ENCODE measurements at regions not wholly inside any gene's neighbourhood (a gene's known extent, or its start where the extent isn't known, plus 50 kb on each side); places are given as distances from the start of the nearest gene placed in this dataset.
"Not testable (repeated sequence)": the region's sequence is repeated elsewhere in the genome, so short reads cannot be mapped to it uniquely, and the experiment has no call there.

- DNase-seq = no peak
Measured at GRCh38 chr2:7835151-7835550, 846.7 kb upstream of the ID2 start.

DNA sequence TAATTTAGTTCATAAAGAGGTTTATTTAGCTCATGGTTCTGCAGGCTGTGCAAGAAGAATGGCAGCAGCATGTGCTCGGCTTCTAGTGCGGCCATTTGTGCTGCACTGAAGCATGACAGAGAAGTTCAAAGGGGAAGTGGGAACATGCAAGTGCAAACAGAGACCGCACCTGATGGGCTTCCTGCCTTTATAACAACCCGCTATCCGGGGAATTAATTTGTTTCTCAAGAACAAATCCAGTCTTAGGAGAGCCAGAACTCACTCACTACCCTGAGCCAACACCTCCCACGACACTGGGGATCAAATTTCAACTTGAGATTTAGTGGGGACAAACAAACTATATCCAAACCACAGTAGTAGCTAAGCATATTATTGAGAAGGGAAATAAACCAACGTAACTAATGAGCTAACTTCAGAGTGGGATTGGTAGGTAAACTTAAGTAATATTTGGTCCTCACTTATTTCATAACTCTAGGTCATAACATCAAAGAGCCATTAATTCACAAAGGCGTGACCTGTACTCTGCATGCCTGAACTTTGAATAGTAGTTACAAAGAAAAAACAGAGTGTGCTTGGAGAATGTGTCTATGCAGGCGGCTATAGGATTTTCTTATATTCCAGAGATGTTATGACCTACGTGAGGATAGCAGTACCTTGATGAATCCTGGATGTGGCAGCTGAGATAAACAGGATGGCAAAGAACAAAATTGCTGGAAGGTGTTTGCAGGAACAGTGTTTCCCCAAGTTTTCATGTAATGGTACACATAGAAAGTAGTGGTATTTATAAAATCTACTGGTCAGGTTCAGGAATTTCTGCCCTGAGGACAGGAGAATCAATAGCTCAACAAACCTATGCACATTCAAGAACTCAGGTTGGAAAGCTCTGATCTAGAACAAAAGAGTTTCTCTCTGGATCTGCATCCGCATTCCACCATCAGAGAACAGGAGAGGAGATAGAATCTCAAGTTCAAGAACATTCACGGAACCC, 845.9 kb upstream of the ID2 start:
- peak; percentile 72 for DNase-seq

GRCh38 chr2:7837237-7837760, 844.6 kb upstream of the ID2 start:
- no peak for DNase-seq

DNA sequence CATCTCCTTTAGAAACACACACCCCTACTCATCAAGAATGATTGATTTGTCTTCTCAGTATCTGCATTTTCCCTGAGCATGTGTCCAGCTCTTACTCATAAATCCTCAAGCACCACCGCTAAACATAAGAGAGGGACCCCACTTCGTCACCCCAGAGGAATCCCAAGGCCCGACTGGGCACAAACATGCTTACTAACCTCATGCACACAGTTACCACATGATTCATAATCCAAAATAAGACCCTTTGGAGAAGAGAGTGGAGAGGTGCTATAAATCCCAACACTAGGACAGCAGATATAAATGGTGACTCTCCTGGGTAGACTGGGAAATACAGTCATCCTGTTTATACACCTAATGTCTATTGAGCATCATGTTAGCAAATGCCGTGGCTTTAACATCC, 843.2 kb upstream of the ID2 start:
- no peak for DNase-seq

DNA sequence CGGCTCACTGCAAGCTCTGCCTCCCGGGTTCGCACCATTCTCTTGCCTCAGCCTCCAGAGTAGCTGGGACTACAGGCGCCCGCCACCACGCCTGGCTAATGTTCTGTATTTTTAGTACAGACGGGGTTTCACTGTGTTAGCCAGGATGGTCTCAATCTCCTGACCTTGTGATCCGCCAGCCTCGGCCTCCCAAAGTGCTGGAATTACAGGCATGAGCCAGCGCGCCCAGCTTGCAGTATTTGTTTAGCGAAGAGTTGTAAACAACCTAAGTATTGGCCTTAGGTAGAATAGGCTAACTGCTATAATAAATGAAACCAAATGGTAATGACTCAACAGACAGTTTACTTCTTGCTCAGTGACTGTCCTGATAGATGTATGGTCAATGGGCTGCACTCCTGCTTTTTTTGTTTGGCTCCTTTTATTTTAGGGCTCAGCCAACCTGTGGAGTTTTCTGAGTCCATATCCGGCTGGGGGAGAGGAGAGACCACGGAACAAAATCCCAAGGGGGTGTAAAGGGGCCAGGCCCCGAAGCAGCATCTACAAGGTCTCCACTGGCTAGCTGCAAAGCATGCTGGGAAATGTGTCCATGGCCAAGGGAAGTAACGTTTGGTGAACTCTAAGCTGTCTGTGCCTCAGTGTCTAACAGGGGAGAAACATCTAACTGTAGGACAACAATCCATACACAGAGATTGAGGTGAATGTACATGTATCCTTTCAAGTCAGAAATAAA, 841.0 kb upstream of the ID2 start:
- DNase-seq = no peak

DNA sequence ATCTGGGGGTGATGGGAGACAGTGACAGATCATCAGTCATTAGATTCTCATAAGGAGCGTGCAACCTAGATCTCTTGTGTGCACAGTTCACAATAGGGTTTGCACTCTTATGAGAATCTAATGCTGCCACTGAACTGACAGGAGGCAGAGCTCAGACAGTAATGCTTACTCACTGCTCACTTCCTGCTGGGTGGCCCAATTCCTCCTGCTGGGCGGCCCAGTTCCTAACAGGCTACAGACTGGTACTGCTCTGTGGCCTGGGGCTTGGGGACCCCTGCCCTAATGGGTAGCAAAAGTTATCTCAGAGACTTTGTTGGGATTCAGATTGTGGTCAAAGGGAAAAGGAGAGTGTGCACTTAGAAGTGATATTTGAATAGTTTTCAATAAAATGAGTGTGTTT, 840.1 kb upstream of the ID2 start:
- no peak for DNase-seq

DNA sequence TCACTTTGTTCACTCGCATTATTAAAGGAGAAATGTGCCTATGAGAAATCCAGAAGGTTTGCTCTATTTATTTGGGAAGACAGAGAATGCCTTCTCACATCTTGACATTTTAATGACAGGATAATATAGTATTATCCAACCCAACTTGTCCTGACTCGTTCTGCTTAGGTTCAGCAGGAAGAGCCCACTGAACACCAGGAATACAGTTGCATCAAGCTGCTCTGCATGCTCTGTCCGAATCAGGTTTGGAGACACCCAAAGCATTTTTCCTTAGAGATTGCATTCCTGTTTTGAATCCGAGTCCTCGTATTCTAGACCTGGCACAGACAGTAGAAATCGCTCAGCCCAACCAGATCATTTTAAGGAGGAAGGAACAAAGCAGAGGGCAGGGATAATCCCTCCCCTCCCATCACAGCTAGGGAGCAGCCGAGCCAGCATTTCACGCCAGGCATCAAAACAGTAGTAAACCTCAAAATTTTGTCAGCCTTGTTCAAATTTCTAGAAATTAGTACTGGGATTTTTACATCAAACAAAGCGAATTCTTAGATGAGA, 837.4 kb upstream of the ID2 start:
- no peak for DNase-seq

- no peak for DNase-seq
Measured at GRCh38 chr2:7845332-7845731, 836.5 kb upstream of the ID2 start.

DNA sequence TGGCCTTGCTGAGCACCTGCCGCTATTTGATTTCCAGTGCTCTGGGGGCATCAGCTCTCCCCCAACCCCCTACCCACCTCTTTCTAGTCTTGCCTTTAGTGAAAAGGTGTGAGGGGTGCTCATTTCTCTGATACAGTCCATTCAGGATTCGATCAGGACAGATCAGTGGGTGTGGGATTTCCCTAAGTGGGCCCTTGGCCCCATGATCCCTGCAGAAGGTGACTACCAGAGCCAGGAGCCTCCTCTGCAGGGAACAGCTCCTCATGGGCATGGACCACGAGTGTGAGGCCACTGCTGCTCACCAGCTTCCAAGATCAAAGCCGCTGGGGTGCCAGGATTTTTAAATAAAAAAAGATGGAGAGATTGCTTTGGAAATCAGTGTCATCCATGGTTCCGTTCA, 835.2 kb upstream of the ID2 start:
- DNase-seq = no peak

DNA sequence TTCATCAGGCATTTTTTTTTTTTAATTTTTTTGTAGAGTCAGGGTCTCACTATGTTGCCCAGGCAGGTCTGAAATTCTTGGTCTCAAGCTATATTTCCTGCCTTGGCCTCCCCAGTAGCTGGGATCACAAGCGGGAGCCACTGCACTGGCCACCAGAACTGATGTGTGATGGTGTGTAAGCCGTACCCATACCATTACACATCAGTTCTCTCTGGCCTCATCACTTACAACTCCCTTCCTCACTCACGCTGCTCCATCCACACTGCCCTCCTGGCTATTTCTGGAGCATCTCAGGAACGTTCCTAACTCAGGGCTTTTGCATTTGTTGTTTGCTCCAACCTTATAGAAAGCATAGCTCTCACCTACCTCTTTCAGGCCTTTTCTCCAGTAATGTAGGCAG, 834.5 kb upstream of the ID2 start:
- DNase-seq = no peak

DNA sequence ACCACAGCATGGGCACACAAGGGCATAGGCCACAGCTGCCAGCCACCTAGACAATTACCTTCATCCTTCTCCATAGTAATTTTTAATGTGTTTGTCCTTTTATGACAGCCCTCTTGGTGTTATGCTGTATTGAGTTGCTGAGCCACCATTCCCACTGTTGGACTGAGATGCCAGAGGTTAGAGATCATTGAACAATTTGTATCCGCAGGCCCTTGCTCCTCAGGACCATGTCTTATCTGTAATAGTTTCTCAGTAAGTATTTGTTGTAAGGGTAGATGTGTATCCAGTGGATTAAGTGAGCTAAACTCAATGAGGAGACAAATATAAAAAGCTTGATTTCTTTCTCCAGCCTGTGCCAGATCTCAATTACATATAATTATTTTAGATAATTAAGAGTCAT, 832.8 kb upstream of the ID2 start:
- DNase-seq = no peak

GRCh38 chr2:7849531-7849930, 832.3 kb upstream of the ID2 start:
- DNase-seq = no peak

GRCh38 chr2:7852546-7852945, 829.3 kb upstream of the ID2 start:
- DNase-seq = no peak

GRCh38 chr2:7857904-7858303, 824.0 kb upstream of the ID2 start:
- peak; percentile 44 for DNase-seq

GRCh38 chr2:7858624-7859023, 823.2 kb upstream of the ID2 start:
- no peak for DNase-seq

- no peak for DNase-seq
Measured at GRCh38 chr2:7860693-7861092, 821.2 kb upstream of the ID2 start.

DNA sequence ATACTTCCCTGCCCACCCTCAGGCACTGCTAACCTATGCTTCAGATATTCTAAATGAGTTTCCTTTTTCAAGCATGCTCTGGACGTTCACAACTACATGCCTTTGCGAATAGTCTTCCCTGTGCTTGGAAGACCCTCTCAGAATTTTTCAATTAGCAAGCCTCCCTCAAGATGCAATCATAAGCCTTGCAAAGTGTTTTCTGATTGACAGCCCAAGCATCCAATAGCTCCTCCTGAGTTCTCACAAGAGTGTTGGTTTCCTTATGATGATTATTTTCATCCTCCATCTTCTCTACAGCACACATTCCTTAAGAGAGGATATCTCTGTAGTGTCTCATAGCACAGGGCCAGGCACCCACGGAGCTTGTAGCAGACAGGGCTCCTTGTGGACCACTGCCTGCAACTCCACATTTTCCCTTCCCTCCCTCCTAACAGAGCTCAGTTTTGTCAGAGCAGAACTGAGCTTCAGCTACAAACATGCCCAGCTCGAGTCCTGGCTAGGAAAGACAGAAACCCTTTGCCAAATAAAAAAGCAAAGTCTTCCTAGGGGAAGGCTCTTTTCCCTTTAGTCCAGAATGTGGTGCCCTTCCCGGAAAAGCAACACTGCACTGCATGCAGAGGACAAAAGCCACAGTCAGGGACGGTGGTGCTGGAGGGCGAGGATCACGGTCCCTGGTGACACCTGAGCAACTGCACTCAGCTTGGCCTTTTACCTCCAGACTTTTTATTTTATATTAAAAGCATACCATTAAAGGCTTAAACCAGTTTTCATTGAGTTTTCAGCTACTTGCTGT, 819.8 kb upstream of the ID2 start:
- no peak for DNase-seq

GRCh38 chr2:7866104-7866503, 815.8 kb upstream of the ID2 start:
- DNase-seq = no peak

GRCh38 chr2:7866825-7867224, 815.0 kb upstream of the ID2 start:
- DNase-seq = no peak

GRCh38 chr2:7867867-7868266, 814.0 kb upstream of the ID2 start:
- DNase-seq = no peak

GRCh38 chr2:7868836-7869235, 813.0 kb upstream of the ID2 start:
- no peak for DNase-seq

- DNase-seq = not testable (repeated sequence)
Measured at GRCh38 chr2:7876445-7876844, 805.4 kb upstream of the ID2 start.

DNA sequence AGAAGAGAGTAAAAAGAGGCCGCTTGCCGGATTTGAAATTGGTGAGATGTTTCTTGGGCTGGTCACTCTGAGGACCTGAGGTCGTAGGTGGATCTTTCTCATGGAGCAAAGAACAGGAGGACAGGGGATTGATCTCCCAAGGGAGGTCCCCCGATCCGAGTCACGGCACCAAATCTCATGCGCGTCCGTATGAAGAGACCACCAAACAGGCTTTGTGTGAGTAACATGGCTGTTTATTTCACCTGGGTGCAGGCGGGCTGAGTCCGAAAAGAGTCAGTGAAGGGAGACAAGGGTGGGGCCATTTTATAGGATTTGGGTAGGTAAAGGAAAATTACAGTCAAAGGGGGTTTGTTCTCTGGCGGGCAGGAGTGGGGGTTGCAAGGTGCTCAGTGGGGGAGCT, 803.6 kb upstream of the ID2 start:
- DNase-seq = not testable (repeated sequence)

All from NCI-H510A (cell line).